ENCODE measurements at regions not wholly inside any gene's neighbourhood (a gene's known extent, or its start where the extent isn't known, plus 50 kb on each side); places are given as distances from the start of the nearest gene placed in this dataset.

- TF ChIP-seq CTCF (IDR thresholded peaks at IDR 0.05 in 2 of 3, conservative IDR thresholded peaks at IDR 0.05 in 1 of 3; ENCODE audit: borderline replicate concordance in 1 of 3, insufficient read depth in 1 of 3, low read depth in 2 of 3, low read length in 2 of 3) (no peak), REST (IDR thresholded peaks at IDR 0.05; ENCODE audit: low read depth) (no peak), POLR2A (IDR thresholded peaks at IDR 0.05; ENCODE audit: borderline replicate concordance, extremely low read depth, insufficient read depth, insufficient read length) (no peak), EZH2 (IDR thresholded peaks at IDR 0.05) (no peak), ATF3 (IDR thresholded peaks at IDR 0.05) (no peak), TCF7L2 (IDR thresholded peaks at IDR 0.05; ENCODE audit: borderline replicate concordance, extremely low read depth, insufficient read depth, insufficient read length) (peak; percentile 69), YY1 (IDR thresholded peaks at IDR 0.05; ENCODE audit: extremely low read depth, insufficient replicate concordance, low read depth, low read length) (peak; percentile 74), EZH2phosphoT487 (IDR thresholded peaks at IDR 0.05; ENCODE audit: borderline replicate concordance) (no peak), RAD21 (IDR thresholded peaks at IDR 0.05; ENCODE audit: low read depth) (no peak), POLR2AphosphoS5 (IDR thresholded peaks at IDR 0.05; ENCODE audit: low read depth, low read length) (peak; percentile 48; the same call in 1 of the 2 replicates), SIN3A (IDR thresholded peaks at IDR 0.05; ENCODE audit: low read depth) (no peak), ZBTB33 (IDR thresholded peaks at IDR 0.05; ENCODE audit: extremely low read depth, insufficient replicate concordance, low read length) (no peak), ZFX (IDR thresholded peaks at IDR 0.05) (no peak), MAX (IDR thresholded peaks at IDR 0.05) (no peak)
Measured at GRCh38 chr9:107755246-107755645, 265.7 kb upstream of the KLF4 start.

All from HCT116 (cell line).